ENCODE measurements at regions not wholly inside any gene's neighbourhood (a gene's known extent, or its start where the extent isn't known, plus 50 kb on each side); places are given as distances from the start of the nearest gene placed in this dataset.

DNA sequence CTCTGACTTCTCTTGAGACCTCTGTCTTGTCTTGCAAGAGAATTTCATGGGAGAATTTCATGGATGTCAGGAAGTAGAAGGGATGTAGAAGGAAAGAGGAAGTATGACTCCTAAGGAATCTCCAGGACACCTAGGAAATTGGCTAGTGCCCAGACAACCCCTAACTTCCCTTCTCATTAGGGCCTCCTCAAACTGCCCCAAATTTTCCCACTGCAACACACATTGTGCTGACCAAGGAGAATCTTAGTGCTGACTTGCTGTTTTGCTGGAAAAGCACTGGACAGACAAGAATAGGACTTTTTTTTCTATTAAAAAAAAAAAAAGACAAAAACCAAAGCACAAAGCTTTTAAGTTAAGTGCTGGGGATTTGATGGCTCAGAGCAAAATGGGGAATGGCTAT, 236.1 kb upstream of the CADM1 start:
- TF ChIP-seq, protein P1, sequence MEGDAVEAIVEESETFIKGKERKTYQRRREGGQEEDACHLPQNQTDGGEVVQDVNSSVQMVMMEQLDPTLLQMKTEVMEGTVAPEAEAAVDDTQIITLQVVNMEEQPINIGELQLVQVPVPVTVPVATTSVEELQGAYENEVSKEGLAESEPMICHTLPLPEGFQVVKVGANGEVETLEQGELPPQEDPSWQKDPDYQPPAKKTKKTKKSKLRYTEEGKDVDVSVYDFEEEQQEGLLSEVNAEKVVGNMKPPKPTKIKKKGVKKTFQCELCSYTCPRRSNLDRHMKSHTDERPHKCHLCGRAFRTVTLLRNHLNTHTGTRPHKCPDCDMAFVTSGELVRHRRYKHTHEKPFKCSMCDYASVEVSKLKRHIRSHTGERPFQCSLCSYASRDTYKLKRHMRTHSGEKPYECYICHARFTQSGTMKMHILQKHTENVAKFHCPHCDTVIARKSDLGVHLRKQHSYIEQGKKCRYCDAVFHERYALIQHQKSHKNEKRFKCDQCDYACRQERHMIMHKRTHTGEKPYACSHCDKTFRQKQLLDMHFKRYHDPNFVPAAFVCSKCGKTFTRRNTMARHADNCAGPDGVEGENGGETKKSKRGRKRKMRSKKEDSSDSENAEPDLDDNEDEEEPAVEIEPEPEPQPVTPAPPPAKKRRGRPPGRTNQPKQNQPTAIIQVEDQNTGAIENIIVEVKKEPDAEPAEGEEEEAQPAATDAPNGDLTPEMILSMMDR (IDR thresholded peaks at IDR 0.05) = no peak
- TF ChIP-seq SMC3 (IDR thresholded peaks at IDR 0.05) (no peak), MAFK (IDR thresholded peaks at IDR 0.05; ENCODE audit: partially characterized antibody) (peak; percentile 10), KDM1A (IDR thresholded peaks at IDR 0.05; ENCODE audit: low read depth) (no peak)
- FAIRE-seq = no peak
- Histone ChIP-seq H3K27ac (no peak overlapping the region), H3K9me3 (no peaks in the 10 kb centered on the region), H3K4me1 (no peaks in the 10 kb centered on the region), H3K4me2 (no peak overlapping the region), H3K4me3 (no peak overlapping the region)
- POLR2A ChIA-PET = no interaction called here
- no peak for DNase-seq (ENCODE audit: low read depth in 1 of 2, low spot score in 1 of 2)
- no peak for ATAC-seq
- CTCF ChIA-PET = interaction anchor here (1.3 kb wide), 1 partner anchor 14 kb away, joined by 3 read pairs; no protein-coding TSS in a partner anchor

DNA sequence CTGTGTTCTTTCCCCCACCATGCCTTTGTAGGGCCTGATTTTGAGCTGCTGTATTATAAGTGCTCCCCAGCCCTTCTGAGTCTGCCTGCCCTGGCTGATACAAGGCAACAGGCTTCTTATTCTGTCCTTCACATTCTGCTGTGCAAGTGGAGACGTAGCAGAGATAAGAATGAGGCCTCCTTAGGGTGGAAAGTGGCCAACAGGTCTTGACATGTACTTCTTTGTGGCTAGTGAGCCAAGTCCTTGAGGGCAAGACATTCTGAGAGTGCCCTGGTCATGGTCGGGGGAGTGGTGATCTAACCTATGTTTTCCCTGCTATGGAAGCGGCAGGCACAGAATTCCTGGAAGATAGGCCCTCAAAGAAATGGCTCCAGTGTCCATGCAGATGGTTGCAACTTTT, 235.7 kb upstream of the CADM1 start:
- POLR2A ChIA-PET = no interaction called here
- FAIRE-seq (no peak), ATAC-seq (no peak), DNase-seq (ENCODE audit: low read depth in 1 of 2, low spot score in 1 of 2) (no peak)
- Histone ChIP-seq H3K9me3 (no peaks in the 10 kb centered on the region), H3K4me3 (no peak overlapping the region), H3K27ac (no peak overlapping the region), H3K4me2 (no peak overlapping the region), H3K4me1 (no peaks in the 10 kb centered on the region)
- TF ChIP-seq KDM1A (IDR thresholded peaks at IDR 0.05; ENCODE audit: low read depth) (no peak), RAD21 (conservative IDR thresholded peaks at IDR 0.05 in 1 of 2, IDR thresholded peaks at IDR 0.05 in 1 of 2) (no peak), JUNB (IDR thresholded peaks at IDR 0.05) (no peak), CHD4 (IDR thresholded peaks at IDR 0.05; ENCODE audit: borderline replicate concordance) (no peak), TP53 (CRISPR knock-in tag; IDR thresholded peaks at IDR 0.05) (no peak), ESRRA (IDR thresholded peaks at IDR 0.05; ENCODE audit: borderline replicate concordance, low read length) (no peak), EHMT2 (IDR thresholded peaks at IDR 0.05; ENCODE audit: low read depth) (no peak), HOXB13 (CRISPR knock-in tag; IDR thresholded peaks at IDR 0.05; ENCODE audit: low read depth) (no peak), FOXS1 (CRISPR knock-in tag; IDR thresholded peaks at IDR 0.05) (no peak), FOSL2 (IDR thresholded peaks at IDR 0.05) (no peak), FOSL2 (CRISPR knock-in tag; IDR thresholded peaks at IDR 0.05) (no peak), MYC (IDR thresholded peaks at IDR 0.05; ENCODE audit: borderline replicate concordance, low read length) (no peak), NR3C1 (IDR thresholded peaks at IDR 0.05) (no peak), CEBPB (IDR thresholded peaks at IDR 0.05) (no peak), RFX5 (IDR thresholded peaks at IDR 0.05) (no peak), EHF (CRISPR knock-in tag; IDR thresholded peaks at IDR 0.05) (no peak), RCOR1 (IDR thresholded peaks at IDR 0.05; ENCODE audit: low read depth, low read length) (no peak), ZSCAN20 (CRISPR knock-in tag; IDR thresholded peaks at IDR 0.05) (no peak)
- TF ChIP-seq, protein P2, sequence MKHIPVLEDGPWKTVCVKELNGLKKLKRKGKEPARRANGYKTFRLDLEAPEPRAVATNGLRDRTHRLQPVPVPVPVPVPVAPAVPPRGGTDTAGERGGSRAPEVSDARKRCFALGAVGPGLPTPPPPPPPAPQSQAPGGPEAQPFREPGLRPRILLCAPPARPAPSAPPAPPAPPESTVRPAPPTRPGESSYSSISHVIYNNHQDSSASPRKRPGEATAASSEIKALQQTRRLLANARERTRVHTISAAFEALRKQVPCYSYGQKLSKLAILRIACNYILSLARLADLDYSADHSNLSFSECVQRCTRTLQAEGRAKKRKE (CRISPR knock-in tag; IDR thresholded peaks at IDR 0.05; ENCODE audit: low read depth) = no peak
- TF ChIP-seq, protein P3, sequence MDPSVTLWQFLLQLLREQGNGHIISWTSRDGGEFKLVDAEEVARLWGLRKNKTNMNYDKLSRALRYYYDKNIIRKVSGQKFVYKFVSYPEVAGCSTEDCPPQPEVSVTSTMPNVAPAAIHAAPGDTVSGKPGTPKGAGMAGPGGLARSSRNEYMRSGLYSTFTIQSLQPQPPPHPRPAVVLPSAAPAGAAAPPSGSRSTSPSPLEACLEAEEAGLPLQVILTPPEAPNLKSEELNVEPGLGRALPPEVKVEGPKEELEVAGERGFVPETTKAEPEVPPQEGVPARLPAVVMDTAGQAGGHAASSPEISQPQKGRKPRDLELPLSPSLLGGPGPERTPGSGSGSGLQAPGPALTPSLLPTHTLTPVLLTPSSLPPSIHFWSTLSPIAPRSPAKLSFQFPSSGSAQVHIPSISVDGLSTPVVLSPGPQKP (IDR thresholded peaks at IDR 0.05; ENCODE audit: low read depth, low read length) = no peak
- TF ChIP-seq, protein P4, sequence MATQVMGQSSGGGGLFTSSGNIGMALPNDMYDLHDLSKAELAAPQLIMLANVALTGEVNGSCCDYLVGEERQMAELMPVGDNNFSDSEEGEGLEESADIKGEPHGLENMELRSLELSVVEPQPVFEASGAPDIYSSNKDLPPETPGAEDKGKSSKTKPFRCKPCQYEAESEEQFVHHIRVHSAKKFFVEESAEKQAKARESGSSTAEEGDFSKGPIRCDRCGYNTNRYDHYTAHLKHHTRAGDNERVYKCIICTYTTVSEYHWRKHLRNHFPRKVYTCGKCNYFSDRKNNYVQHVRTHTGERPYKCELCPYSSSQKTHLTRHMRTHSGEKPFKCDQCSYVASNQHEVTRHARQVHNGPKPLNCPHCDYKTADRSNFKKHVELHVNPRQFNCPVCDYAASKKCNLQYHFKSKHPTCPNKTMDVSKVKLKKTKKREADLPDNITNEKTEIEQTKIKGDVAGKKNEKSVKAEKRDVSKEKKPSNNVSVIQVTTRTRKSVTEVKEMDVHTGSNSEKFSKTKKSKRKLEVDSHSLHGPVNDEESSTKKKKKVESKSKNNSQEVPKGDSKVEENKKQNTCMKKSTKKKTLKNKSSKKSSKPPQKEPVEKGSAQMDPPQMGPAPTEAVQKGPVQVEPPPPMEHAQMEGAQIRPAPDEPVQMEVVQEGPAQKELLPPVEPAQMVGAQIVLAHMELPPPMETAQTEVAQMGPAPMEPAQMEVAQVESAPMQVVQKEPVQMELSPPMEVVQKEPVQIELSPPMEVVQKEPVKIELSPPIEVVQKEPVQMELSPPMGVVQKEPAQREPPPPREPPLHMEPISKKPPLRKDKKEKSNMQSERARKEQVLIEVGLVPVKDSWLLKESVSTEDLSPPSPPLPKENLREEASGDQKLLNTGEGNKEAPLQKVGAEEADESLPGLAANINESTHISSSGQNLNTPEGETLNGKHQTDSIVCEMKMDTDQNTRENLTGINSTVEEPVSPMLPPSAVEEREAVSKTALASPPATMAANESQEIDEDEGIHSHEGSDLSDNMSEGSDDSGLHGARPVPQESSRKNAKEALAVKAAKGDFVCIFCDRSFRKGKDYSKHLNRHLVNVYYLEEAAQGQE (IDR thresholded peaks at IDR 0.05) = no peak
- 50% methylated on average over 3 of the region's 3 CpGs for WGBS (ENCODE audit: missing lambda C conversion rate)
- CTCF ChIA-PET = interaction anchor here (1.3 kb wide), 1 partner anchor 14 kb away, joined by 3 read pairs; no protein-coding TSS in a partner anchor
